Inferior parietal cortex (tissue), 1 donor: ENCODE measurements at regions not wholly inside any gene's neighbourhood (a gene's known extent, or its start where the extent isn't known, plus 50 kb on each side); places are given as distances from the start of the nearest gene placed in this dataset.
"Not testable (repeated sequence)": the region's sequence is repeated elsewhere in the genome, so short reads cannot be mapped to it uniquely, and the experiment has no call there.

Source experiments
- DNase-seq: peaks from one replicate; pipeline ENCODE4 v3.0.0-alpha.2; 2016; ENCODE audit errors: extremely low spot score

- no peak for DNase-seq
Measured at GRCh38 chr9:107847978-107848964, 358.7 kb upstream of the KLF4 start.

- DNase-seq = no peak
Measured at GRCh38 chr9:107842530-107842929, 353.0 kb upstream of the KLF4 start.

GRCh38 chr9:107841076-107841475, 351.5 kb upstream of the KLF4 start:
- no peak for DNase-seq

- no peak for DNase-seq
Measured at GRCh38 chr9:107839371-107839770, 349.8 kb upstream of the KLF4 start.

- no peak for DNase-seq
Measured at GRCh38 chr9:107838766-107839165, 349.2 kb upstream of the KLF4 start.

GRCh38 chr9:107836300-107836699, 346.7 kb upstream of the KLF4 start:
- no peak for DNase-seq

- DNase-seq = no peak
Measured at GRCh38 chr9:107833295-107833694, 343.7 kb upstream of the KLF4 start.

- no peak for DNase-seq
Measured at GRCh38 chr9:107832871-107833270, 343.3 kb upstream of the KLF4 start.

GRCh38 chr9:107830479-107830878, 340.9 kb upstream of the KLF4 start:
- DNase-seq = no peak

- no peak for DNase-seq
Measured at GRCh38 chr9:107827884-107828283, 338.3 kb upstream of the KLF4 start.

GRCh38 chr9:107827304-107827703, 337.7 kb upstream of the KLF4 start:
- no peak for DNase-seq

GRCh38 chr9:107826688-107826983, 337.1 kb upstream of the KLF4 start:
- not testable (repeated sequence) for DNase-seq

- DNase-seq = no peak
Measured at GRCh38 chr9:107824556-107824955, 335.0 kb upstream of the KLF4 start.

- DNase-seq = no peak
Measured at GRCh38 chr9:107819772-107820565, 330.4 kb upstream of the KLF4 start.

- not testable (repeated sequence) for DNase-seq
Measured at GRCh38 chr9:107818503-107818829, 328.9 kb upstream of the KLF4 start.

GRCh38 chr9:107817595-107818502, 328.3 kb upstream of the KLF4 start:
- DNase-seq = not testable (repeated sequence)

GRCh38 chr9:107816561-107817021, 327.0 kb upstream of the KLF4 start:
- DNase-seq = no peak

- no peak for DNase-seq
Measured at GRCh38 chr9:107815782-107816560, 326.4 kb upstream of the KLF4 start.

- no peak for DNase-seq
Measured at GRCh38 chr9:107813287-107813686, 323.7 kb upstream of the KLF4 start.

- DNase-seq = no peak
Measured at GRCh38 chr9:107810461-107810961, 320.9 kb upstream of the KLF4 start.
